MM.1S (cell line): ENCODE measurements at regions not wholly inside any gene's neighbourhood (a gene's known extent, or its start where the extent isn't known, plus 50 kb on each side); places are given as distances from the start of the nearest gene placed in this dataset.

Experiments used
- DNase-seq: peaks from one replicate; pipeline ENCODE4 v3.0.0-alpha.2; 2015
- H2AFZ ChIP-seq: fragments of 300-600 bp; sonication (generic); 2 replicates; pipeline ENCODE4 v1.6.0; 2016; ENCODE audit warnings: antibody characterized with exemption, low read length
- H3F3A ChIP-seq: fragments of 300-600 bp; sonication (generic); 2 replicates; pipeline ENCODE4 v1.6.1; 2016; ENCODE audit warnings: mild to moderate bottlenecking, antibody characterized with exemption, low read length, moderate library complexity, mixed read lengths; ENCODE audit not compliant: insufficient read depth
- H3K27ac ChIP-seq: fragments of 300-600 bp; sonication (generic); 2 replicates; pipeline ENCODE4 v1.5.1; 2016; ENCODE audit warnings: mild to moderate bottlenecking, low read length
- H3K27me3 ChIP-seq: fragments of 300-600 bp; sonication (generic); replicated peaks from 2 replicates; pipeline ENCODE4 v1.6.0; 2016; ENCODE audit warnings: low read length; ENCODE audit not compliant: insufficient read depth
- H3K36me3 ChIP-seq: fragments of 300-600 bp; sonication (generic); replicated peaks from 2 replicates; pipeline ENCODE4 v1.6.1; 2016; ENCODE audit warnings: mild to moderate bottlenecking, low read length, mixed read lengths; ENCODE audit not compliant: insufficient read depth
- H3K4me1 ChIP-seq: fragments of 300-600 bp; sonication (generic); 2 replicates; pipeline ENCODE4 v1.6.1; 2016; ENCODE audit warnings: low read length, mixed read lengths
- H3K4me2 ChIP-seq: fragments of 300-600 bp; sonication (generic); 2 replicates; pipeline ENCODE4 v1.6.0; 2016; ENCODE audit warnings: low read depth, low read length
- H3K4me3 ChIP-seq: fragments of 300-600 bp; sonication (generic); 2 replicates; pipeline ENCODE4 v1.5.1; 2016; ENCODE audit warnings: low read length, mixed read lengths
- H3K79me2 ChIP-seq: fragments of 300-600 bp; sonication (generic); 2 replicates; pipeline ENCODE4 v1.6.1; 2016; ENCODE audit warnings: mixed run types, low read length, mixed read lengths
- H3K9ac ChIP-seq: fragments of 300-600 bp; sonication (generic); 2 replicates; pipeline ENCODE4 v1.6.1; 2016; ENCODE audit warnings: low read length, mixed read lengths
- H3K9me2 ChIP-seq: fragments of 300-600 bp; sonication (generic); replicated peaks from 2 replicates; pipeline ENCODE4 v1.6.1; 2016; ENCODE audit warnings: mild to moderate bottlenecking, low read length, mixed read lengths; ENCODE audit not compliant: insufficient read depth
- H3K9me3 ChIP-seq: fragments of 300-600 bp; sonication (generic); replicated peaks from 2 replicates; pipeline ENCODE4 v1.6.1; 2016; ENCODE audit warnings: mild to moderate bottlenecking, low read length, mixed read lengths; ENCODE audit not compliant: insufficient read depth
- H4K20me1 ChIP-seq: fragments of 300-600 bp; sonication (generic); 2 replicates; pipeline ENCODE4 v1.6.1; 2016; ENCODE audit warnings: mild to moderate bottlenecking, low read length, moderate library complexity, mixed read lengths; ENCODE audit not compliant: insufficient read depth
- CTCF ChIP-seq: fragments of 300-600 bp; sonication (generic); IDR thresholded peaks from 2 replicates; pipeline ENCODE4 v1.5.1; 2016; ENCODE audit warnings: antibody characterized with exemption, low read length, mixed read lengths
- EZH2 ChIP-seq: fragments of 300-600 bp; sonication (generic); optimal IDR thresholded peaks from 2 replicates; pipeline ENCODE3; 2017; ENCODE audit warnings: low read depth, mild to moderate bottlenecking, antibody characterized with exemption, low read length, mixed read lengths
- EZH2phosphoT487 ChIP-seq: fragments of 300-600 bp; sonication (generic); IDR thresholded peaks from 2 replicates; pipeline ENCODE4 v1.6.1; 2018; ENCODE audit warnings: antibody characterized with exemption, low read length

GRCh38 chr2:226637383-226637782 lies 162.2 kb downstream of the IRS1 start:
- Histone ChIP-seq H3F3A (no peaks in the 10 kb centered on the region), H3K79me2 (no peaks in the 10 kb centered on the region), H3K9me2 (no peaks in the 10 kb centered on the region), H3K4me3 (no peak overlapping the region), H3K9me3 (no peaks in the 10 kb centered on the region), H3K36me3 (no peaks in the 10 kb centered on the region), H3K27me3 (no peaks in the 10 kb centered on the region), H3K27ac (no peak overlapping the region), H2AFZ (no peak overlapping the region), H3K4me1 (no peaks in the 10 kb centered on the region), H3K4me2 (no peak overlapping the region), H4K20me1 (no peaks in the 10 kb centered on the region), H3K9ac (no peak overlapping the region)
- DNase-seq, result no peak
- TF ChIP-seq EZH2 (no peak), EZH2phosphoT487 (no peak), CTCF (no peak)

- no peaks in the 10 kb centered on the region for H3K9me3 ChIP-seq
- H3F3A ChIP-seq, result no peaks in the 10 kb centered on the region
- no peaks in the 10 kb centered on the region for H3K36me3 ChIP-seq
- no peak overlapping the region for H3K4me3 ChIP-seq
- no peak for TF ChIP-seq CTCF
- TF ChIP-seq EZH2phosphoT487, result no peak
- TF ChIP-seq EZH2, result no peak
- no peak overlapping the region for H3K4me2 ChIP-seq
- H3K9ac ChIP-seq, result no peak overlapping the region
- no peaks in the 10 kb centered on the region for H4K20me1 ChIP-seq
- DNase-seq, result no peak
- H3K79me2 ChIP-seq, result no peaks in the 10 kb centered on the region
- no peaks in the 10 kb centered on the region for H3K9me2 ChIP-seq
- no peak overlapping the region for H3K27ac ChIP-seq
- no peaks in the 10 kb centered on the region for H3K4me1 ChIP-seq
- no peaks in the 10 kb centered on the region for H3K27me3 ChIP-seq
- no peak overlapping the region for H2AFZ ChIP-seq
Observed at GRCh38 chr2:226636586-226636985, 163.0 kb downstream of the IRS1 start.

- H3K27me3 ChIP-seq, result no peaks in the 10 kb centered on the region
- H3K4me3 ChIP-seq, result no peak overlapping the region
- no peaks in the 10 kb centered on the region for H3F3A ChIP-seq
- no peaks in the 10 kb centered on the region for H3K36me3 ChIP-seq
- H3K79me2 ChIP-seq, result no peaks in the 10 kb centered on the region
- no peak overlapping the region for H2AFZ ChIP-seq
- no peaks in the 10 kb centered on the region for H4K20me1 ChIP-seq
- H3K9me3 ChIP-seq, result no peaks in the 10 kb centered on the region
- H3K4me1 ChIP-seq, result no peaks in the 10 kb centered on the region
- no peak overlapping the region for H3K27ac ChIP-seq
- H3K9ac ChIP-seq, result no peak overlapping the region
- no peak for DNase-seq
- no peaks in the 10 kb centered on the region for H3K9me2 ChIP-seq
- no peak overlapping the region for H3K4me2 ChIP-seq
- TF ChIP-seq CTCF (no peak), EZH2phosphoT487 (no peak), EZH2 (no peak)
Observed at GRCh38 chr2:226634943-226635604, 164.5 kb downstream of the IRS1 start.
